ENCODE measurements at regions not wholly inside any gene's neighbourhood (a gene's known extent, or its start where the extent isn't known, plus 50 kb on each side); places are given as distances from the start of the nearest gene placed in this dataset.
"Not testable (repeated sequence)": the region's sequence is repeated elsewhere in the genome, so short reads cannot be mapped to it uniquely, and the experiment has no call there.

DNA sequence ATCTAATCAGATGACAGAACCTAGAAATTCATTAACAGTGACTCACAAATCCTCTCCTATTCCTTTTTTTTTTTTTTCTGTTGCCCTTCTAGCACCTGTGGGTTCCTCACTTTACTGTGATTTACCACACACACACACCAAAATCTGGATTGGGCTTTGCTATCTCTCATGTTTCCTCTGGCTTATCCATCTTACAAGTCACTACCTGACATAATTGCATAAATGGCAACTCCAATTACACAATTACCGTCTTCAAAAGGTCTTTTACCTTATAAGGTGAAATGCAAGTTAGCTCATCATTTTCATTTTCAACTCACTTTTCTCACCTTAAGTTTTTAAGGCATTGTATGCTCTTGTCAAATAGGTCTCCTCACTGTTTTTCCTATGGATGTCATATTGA, 426.3 kb upstream of the MEF2C start:
- TF ChIP-seq, protein P1, sequence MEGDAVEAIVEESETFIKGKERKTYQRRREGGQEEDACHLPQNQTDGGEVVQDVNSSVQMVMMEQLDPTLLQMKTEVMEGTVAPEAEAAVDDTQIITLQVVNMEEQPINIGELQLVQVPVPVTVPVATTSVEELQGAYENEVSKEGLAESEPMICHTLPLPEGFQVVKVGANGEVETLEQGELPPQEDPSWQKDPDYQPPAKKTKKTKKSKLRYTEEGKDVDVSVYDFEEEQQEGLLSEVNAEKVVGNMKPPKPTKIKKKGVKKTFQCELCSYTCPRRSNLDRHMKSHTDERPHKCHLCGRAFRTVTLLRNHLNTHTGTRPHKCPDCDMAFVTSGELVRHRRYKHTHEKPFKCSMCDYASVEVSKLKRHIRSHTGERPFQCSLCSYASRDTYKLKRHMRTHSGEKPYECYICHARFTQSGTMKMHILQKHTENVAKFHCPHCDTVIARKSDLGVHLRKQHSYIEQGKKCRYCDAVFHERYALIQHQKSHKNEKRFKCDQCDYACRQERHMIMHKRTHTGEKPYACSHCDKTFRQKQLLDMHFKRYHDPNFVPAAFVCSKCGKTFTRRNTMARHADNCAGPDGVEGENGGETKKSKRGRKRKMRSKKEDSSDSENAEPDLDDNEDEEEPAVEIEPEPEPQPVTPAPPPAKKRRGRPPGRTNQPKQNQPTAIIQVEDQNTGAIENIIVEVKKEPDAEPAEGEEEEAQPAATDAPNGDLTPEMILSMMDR (IDR thresholded peaks at IDR 0.05), result no peak
- H3K27ac ChIP-seq, result no peak overlapping the region
- no peak overlapping the region for H3K4me3 ChIP-seq
- DNase-seq (ENCODE audit: low spot score), result no peak

DNA sequence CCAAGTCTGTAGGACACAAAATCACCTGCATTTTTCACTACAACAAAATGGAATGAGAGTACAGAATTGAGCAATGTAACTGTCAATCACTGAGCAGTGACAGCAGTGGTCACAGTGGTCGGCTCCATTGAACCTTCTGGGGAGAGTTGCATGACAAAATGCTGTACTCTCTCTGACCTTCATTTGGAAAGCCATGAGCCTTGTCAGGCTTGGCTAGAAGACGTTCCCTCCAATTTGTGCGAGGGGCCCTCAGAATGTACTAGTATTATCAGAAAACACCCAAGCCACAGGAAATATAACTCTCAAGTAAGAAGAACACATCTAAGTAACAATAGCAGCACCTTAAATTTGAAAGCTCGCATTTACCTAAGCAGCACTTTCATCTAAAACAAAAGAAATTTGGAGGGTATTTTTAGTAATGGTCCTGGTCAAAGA, 425.6 kb upstream of the MEF2C start:
- no peak for DNase-seq (ENCODE audit: low spot score)
- Histone ChIP-seq H3K27ac (no peak overlapping the region), H3K4me3 (no peak overlapping the region)
- TF ChIP-seq, protein P1 (IDR thresholded peaks at IDR 0.05), result no peak

DNA sequence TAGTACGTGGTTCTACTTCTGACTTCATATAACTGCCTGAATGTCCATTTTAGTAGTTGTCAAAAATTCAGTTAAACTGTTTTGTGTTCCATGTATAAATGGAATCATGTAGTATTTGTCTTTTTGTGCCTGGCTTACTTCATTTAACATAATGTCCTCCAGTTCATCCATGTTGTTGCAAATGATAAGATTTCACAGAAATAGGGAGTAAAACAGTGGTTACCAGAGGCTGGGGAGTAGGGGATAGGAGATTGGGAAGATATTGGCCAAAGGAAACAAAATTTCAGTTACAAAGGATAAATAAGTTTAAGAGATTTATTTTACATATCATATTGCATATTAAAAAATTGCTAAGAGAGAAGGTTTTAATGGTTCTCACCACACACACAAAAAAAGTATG, 425.0 kb upstream of the MEF2C start:
- TF ChIP-seq, protein P1 (IDR thresholded peaks at IDR 0.05), result no peak
- Histone ChIP-seq H3K27ac (no peak overlapping the region), H3K4me3 (no peak overlapping the region)
- no peak for DNase-seq (ENCODE audit: low spot score)

DNA sequence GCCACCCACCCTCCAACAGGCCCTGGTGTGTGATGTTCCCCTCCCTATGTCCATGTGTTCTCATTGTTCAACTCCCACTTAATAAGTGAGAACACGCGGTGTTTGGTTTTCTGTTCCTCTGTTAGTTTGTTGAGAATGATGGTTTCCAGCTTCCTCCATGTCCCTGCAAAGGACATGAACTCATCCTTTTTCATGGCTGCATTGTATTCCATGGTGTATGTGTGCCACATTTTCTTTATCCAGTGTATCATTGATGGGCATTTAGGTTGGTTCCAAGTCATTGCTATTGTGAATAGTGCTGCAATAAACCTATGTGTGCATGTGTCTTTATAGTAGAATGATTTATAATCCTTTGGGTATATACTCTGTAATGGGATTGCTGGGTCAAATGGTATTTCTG, 424.2 kb upstream of the MEF2C start:
- not testable (repeated sequence) for H3K27ac ChIP-seq; H3K4me3 ChIP-seq; DNase-seq (ENCODE audit: low spot score)

DNA sequence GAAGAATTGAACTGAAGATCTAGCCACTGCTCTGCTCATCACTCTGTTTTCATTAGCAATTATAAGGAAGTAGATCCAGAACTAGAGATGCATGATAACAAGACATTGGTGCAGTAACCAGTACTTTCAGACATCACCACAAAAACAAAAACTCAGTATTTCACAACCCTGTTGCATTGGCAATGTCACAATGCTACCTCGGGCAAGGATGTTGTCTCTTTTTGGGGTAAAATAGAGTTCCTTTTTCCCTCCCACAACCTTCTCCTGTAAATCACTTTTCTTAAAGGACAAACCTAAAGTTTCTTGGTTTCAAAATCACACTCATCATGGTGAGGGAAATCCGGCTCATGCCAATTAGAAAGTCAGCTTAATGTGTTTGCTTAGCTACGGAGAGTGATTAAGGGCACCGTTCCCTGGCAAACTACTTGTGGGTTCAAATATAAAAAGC, 420.1 kb upstream of the MEF2C start:
- H3K4me3 ChIP-seq, result no peak overlapping the region
- no peak overlapping the region for H3K27ac ChIP-seq
- TF ChIP-seq, protein P1 (IDR thresholded peaks at IDR 0.05), result no peak
- DNase-seq (ENCODE audit: low spot score), result no peak

DNA sequence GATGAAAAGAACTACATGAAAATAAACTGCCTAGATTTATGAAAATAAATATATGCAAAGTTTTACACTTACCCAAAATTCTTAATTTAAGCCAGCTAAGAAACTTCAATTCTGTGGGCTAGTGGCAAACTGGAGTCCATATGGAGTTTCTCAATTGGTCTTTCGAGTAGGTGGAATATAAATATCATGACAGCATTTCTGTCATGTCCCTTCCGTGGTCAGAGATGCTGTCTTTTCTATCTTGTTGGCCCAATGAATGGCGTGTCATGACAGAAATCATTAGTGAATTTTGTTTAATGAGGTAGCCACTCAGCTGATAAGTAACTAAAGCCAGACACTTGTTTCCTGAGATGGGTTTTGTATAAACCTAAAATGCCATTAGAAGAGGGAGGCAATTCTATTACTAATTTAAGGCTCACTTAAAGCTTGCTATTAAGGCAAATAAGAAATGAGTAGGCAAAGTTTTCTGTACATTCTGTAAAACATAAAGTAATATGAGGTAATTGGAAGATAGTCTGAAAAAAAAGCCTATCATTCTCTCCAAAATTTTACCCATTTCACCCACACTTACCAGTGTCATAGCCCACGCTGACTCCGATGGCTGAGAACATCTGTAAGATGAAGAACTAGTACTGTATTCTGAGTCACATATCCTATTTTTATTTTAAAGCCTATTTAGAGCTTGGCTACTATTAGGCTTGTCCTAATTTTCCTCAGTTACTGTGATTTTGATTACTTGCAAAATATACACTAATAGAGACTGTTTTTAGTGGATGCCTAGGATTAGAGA, 419.3 kb upstream of the MEF2C start:
- no peak overlapping the region for H3K4me3 ChIP-seq
- H3K27ac ChIP-seq, result no peak overlapping the region
- TF ChIP-seq, protein P1 (IDR thresholded peaks at IDR 0.05), result no peak
- no peak for DNase-seq (ENCODE audit: low spot score)

DNA sequence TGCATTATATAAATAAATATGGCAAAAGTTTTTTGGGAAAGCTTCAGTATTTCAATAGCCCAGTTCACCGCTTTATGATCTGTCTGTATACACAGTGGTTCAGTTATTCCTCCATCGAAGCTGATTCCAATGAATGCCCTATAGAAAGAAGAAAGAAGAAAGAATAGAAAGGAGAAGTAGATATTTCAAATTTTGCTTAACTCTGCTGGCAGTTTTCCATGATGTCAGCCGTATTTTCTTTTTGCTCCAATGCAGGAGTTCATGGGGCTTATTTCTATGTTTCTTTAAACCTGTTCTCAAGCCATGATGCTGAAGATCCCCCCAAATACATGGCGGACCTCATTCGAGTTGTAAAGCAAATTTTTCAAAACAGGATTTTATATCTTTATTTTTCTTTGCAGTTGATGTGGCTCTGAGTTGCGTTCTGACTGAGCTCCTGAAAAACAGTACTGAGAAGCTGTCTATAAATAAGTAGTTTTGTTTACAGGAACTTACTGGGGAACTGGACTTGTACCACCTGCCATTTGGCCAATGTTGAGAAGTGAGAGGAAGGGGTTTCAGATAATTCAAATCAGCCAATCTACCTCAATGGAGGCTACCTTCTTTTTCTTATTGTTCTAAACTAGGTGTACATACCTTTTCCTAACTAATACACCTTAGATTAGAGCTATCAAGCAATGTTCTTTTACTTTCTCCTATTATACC, 418.5 kb upstream of the MEF2C start:
- TF ChIP-seq, protein P1 (IDR thresholded peaks at IDR 0.05), result no peak
- H3K4me3 ChIP-seq, result no peak overlapping the region
- no peak overlapping the region for H3K27ac ChIP-seq
- no peak for DNase-seq (ENCODE audit: low spot score)
